H1 (cell line): ENCODE measurements at regions not wholly inside any gene's neighbourhood (a gene's known extent, or its start where the extent isn't known, plus 50 kb on each side); places are given as distances from the start of the nearest gene placed in this dataset.

Experiments
- CTCF ChIA-PET: fragments of 300-600 bp; sonication (Branson Sonifier 250); formaldehyde crosslinking; loops from one replicate; lab custom pipeline; 2021; ENCODE audit not compliant: partially characterized antibody; lab: Charles Lee
- POLR2A ChIA-PET: fragments of 300-600 bp; sonication (Branson Sonifier 250); formaldehyde crosslinking; loops from one replicate; lab custom pipeline; 2021; ENCODE audit warnings: inconsistent platforms; ENCODE audit not compliant: partially characterized antibody; lab: Charles Lee
- DNase-seq, 2 experiments: peaks; one replicate each; pipeline versions ENCODE4 v3.0.0 to v3.0.0-alpha.2; 2010 to 2022; ENCODE audit warnings: low spot score in 2 of 2, low read depth in 1 of 2, mixed read lengths in 1 of 2
- FAIRE-seq: peaks from 2 replicates; lab custom pipeline; 2011; peaks lifted over from hg19 to GRCh38; lab: Jason Lieb, UNC
- H2AFZ ChIP-seq: 2 replicates; pipeline ENCODE4 v1.8.1; 2012; ENCODE audit warnings: low read length, inconsistent platforms
- H2AK5ac ChIP-seq: 2 replicates; pipeline ENCODE4 v1.6.1; 2013; ENCODE audit warnings: low read depth, low read length
- H2BK120ac ChIP-seq: replicated peaks from 2 replicates; pipeline ENCODE3; 2013; ENCODE audit warnings: low read depth, low read length, inconsistent platforms
- H2BK12ac ChIP-seq: 2 replicates; pipeline ENCODE4 v1.6.1; 2013; ENCODE audit warnings: low read depth, low read length
- H2BK15ac ChIP-seq: 2 replicates; pipeline ENCODE4 v1.6.1; 2013; ENCODE audit warnings: low read length
- H2BK20ac ChIP-seq: 2 replicates; pipeline ENCODE4 v1.6.1; 2013; ENCODE audit warnings: low read length
- H2BK5ac ChIP-seq: 2 replicates; pipeline ENCODE4 v1.6.1; 2013; ENCODE audit warnings: low read depth, low read length
- H3K14ac ChIP-seq: 2 replicates; pipeline ENCODE4 v1.6.1; 2013; ENCODE audit warnings: inconsistent platforms; ENCODE audit not compliant: insufficient read length
- H3K18ac ChIP-seq: 2 replicates; pipeline ENCODE4 v1.6.1; 2013; ENCODE audit warnings: low read length; ENCODE audit errors: extremely low read depth
- H3K23ac ChIP-seq: 2 replicates; pipeline ENCODE4 v1.6.1; 2013; ENCODE audit warnings: inconsistent platforms; ENCODE audit not compliant: insufficient read length
- H3K23me2 ChIP-seq: 2 replicates; pipeline ENCODE4 v1.6.1; 2013; ENCODE audit warnings: low read depth, low read length
- H3K27ac ChIP-seq: 2 replicates; pipeline ENCODE4 v1.6.1; 2011; ENCODE audit warnings: low read depth, low read length, inconsistent platforms
- H3K27me3 ChIP-seq, 4 experiments: replicated peaks in 1 of 4; 1 replicate in 1 of 4; 2 replicates in 3 of 4; pipeline versions ENCODE4 v1.6.1 to v1.8.1; 2011 to 2013; ENCODE audit warnings: low read length in 3 of 4, mild to moderate bottlenecking in 3 of 4, inconsistent platforms in 2 of 4, mixed read lengths in 2 of 4, moderate library complexity in 1 of 4; ENCODE audit not compliant: control insufficient read depth in 3 of 4, insufficient read depth in 3 of 4; ENCODE audit errors: extremely low read depth in 1 of 4
- H3K36me3 ChIP-seq, 4 experiments: 2 replicates each; pipeline versions ENCODE4 v1.6.1 to v1.8.1; 2011 to 2013; ENCODE audit warnings: mild to moderate bottlenecking in 4 of 4, low read length in 3 of 4, moderate library complexity in 2 of 4, control low read depth in 1 of 4, inconsistent platforms in 1 of 4; ENCODE audit not compliant: insufficient read depth in 4 of 4, control insufficient read depth in 2 of 4
- H3K4ac ChIP-seq: replicated peaks from 2 replicates; pipeline ENCODE3; 2013; ENCODE audit warnings: low read length, low read depth, mixed read lengths, inconsistent platforms; ENCODE audit not compliant: insufficient read length
- H3K4me1 ChIP-seq, 4 experiments: replicated peaks in 1 of 4; 1 replicate in 1 of 4; 2 replicates in 3 of 4; pipeline versions ENCODE4 v1.6.1 to v1.8.1; 2011 to 2013; ENCODE audit warnings: low read length in 3 of 4, inconsistent platforms in 2 of 4, mixed read lengths in 1 of 4; ENCODE audit not compliant: insufficient read depth in 4 of 4, control insufficient read depth in 3 of 4
- H3K4me2 ChIP-seq, 2 experiments: 2 replicates each; pipeline versions ENCODE4 v1.6.1 to v1.8.1; 2011 to 2013; ENCODE audit warnings: low read depth in 2 of 2, low read length in 2 of 2, control low read depth in 1 of 2, inconsistent platforms in 1 of 2, mild to moderate bottlenecking in 1 of 2; ENCODE audit not compliant: insufficient read depth in 1 of 2
- H3K4me3 ChIP-seq, 4 experiments: fragments of 200-600, 300-600 bp in 1 of 4; sonication (generic), shearing (Covaris generic), sonication (Bioruptor Twin) in 1 of 4; 2 replicates each; pipeline versions ENCODE4 v1.5.1 to v1.8.1; 2011 to 2016; ENCODE audit warnings: low read length in 4 of 4, low read depth in 3 of 4, control low read depth in 2 of 4, inconsistent platforms in 2 of 4, mild to moderate bottlenecking in 2 of 4, mixed read lengths in 1 of 4, moderate library complexity in 1 of 4; ENCODE audit not compliant: insufficient read depth in 2 of 4; ENCODE audit errors: extremely low read depth in 1 of 4
- H3K56ac ChIP-seq: replicated peaks from 2 replicates; pipeline ENCODE3; 2013; ENCODE audit warnings: low read depth, mild to moderate bottlenecking, mixed read lengths, low read length, inconsistent platforms; ENCODE audit not compliant: insufficient read length
- H3K79me1 ChIP-seq: 2 replicates; pipeline ENCODE4 v1.6.1; 2013; ENCODE audit warnings: low read depth, low read length, control low read depth
- H3K79me2 ChIP-seq, 2 experiments: 2 replicates each; pipeline versions ENCODE4 v1.6.1 to v1.8.1; 2012 to 2013; ENCODE audit warnings: low read length in 2 of 2, mild to moderate bottlenecking in 2 of 2, inconsistent platforms in 1 of 2; ENCODE audit not compliant: insufficient read depth in 2 of 2, control insufficient read depth in 1 of 2
- H3K9ac ChIP-seq, 4 experiments: replicated peaks in 1 of 4; 1 replicate in 1 of 4; 2 replicates in 3 of 4; pipeline versions ENCODE4 v1.6.1 to v1.8.1; 2011 to 2013; ENCODE audit warnings: low read depth in 3 of 4, low read length in 3 of 4, control low read depth in 2 of 4, mild to moderate bottlenecking in 2 of 4, moderate library complexity in 2 of 4, inconsistent platforms in 1 of 4; ENCODE audit errors: extremely low read depth in 1 of 4
- H3K9me3 ChIP-seq, 2 experiments: 2 replicates each; pipeline versions ENCODE4 v1.6.1 to v1.8.1; 2012 to 2013; ENCODE audit warnings: mild to moderate bottlenecking in 2 of 2, moderate library complexity in 2 of 2, control low read depth in 1 of 2, inconsistent platforms in 1 of 2, low read depth in 1 of 2, low read length in 1 of 2, mixed read lengths in 1 of 2; ENCODE audit not compliant: insufficient read depth in 2 of 2
- H4K20me1 ChIP-seq, 2 experiments: replicated peaks in 1 of 2; 2 replicates each; pipeline versions ENCODE3 to v1.8.1; 2011 to 2013; ENCODE audit warnings: inconsistent platforms in 2 of 2, low read length in 2 of 2, mild to moderate bottlenecking in 1 of 2; ENCODE audit not compliant: insufficient read depth in 2 of 2, control insufficient read depth in 1 of 2
- H4K5ac ChIP-seq: 2 replicates; pipeline ENCODE4 v1.6.1; 2013; ENCODE audit warnings: low read length, low read depth, mixed read lengths, inconsistent platforms; ENCODE audit not compliant: insufficient read length
- H4K8ac ChIP-seq: 2 replicates; pipeline ENCODE4 v1.8.0; 2013; ENCODE audit warnings: mild to moderate bottlenecking, moderate library complexity, low read length, inconsistent platforms; ENCODE audit not compliant: insufficient read depth; ENCODE audit errors: extremely low read depth
- H4K91ac ChIP-seq: replicated peaks from 2 replicates; pipeline ENCODE3; 2013; ENCODE audit warnings: low read length, mixed read lengths, inconsistent platforms; ENCODE audit not compliant: insufficient read length
- BCL11A ChIP-seq, 2 experiments: IDR thresholded peaks; one replicate each; pipeline ENCODE4 v1.6.1; 2011; ENCODE audit warnings: low read depth in 2 of 2, low read length in 2 of 2, mild to moderate bottlenecking in 2 of 2
- CTCF ChIP-seq, 3 experiments: IDR thresholded peaks; 1 replicate in 2 of 3; 2 replicates in 1 of 3; pipeline versions ENCODE4 v1.5.1 to v1.6.1; 2011; ENCODE audit warnings: low read length in 3 of 3, mild to moderate bottlenecking in 3 of 3, inconsistent platforms in 2 of 3, low read depth in 1 of 3, moderate library complexity in 1 of 3; ENCODE audit not compliant: insufficient read depth in 1 of 3; ENCODE audit errors: control extremely low read depth in 1 of 3
- EGR1 ChIP-seq: IDR thresholded peaks from 2 replicates; pipeline ENCODE4 v1.6.1; 2011; ENCODE audit warnings: low read depth, low read length, borderline replicate concordance
- EP300 ChIP-seq, 2 experiments: IDR thresholded peaks; 1 replicate in 1 of 2; 2 replicates in 1 of 2; pipeline ENCODE4 v1.6.1; 2011 to 2012; ENCODE audit warnings: low read depth in 2 of 2, low read length in 2 of 2, mild to moderate bottlenecking in 2 of 2, borderline replicate concordance in 1 of 2, inconsistent platforms in 1 of 2, moderate library complexity in 1 of 2
- HDAC2 ChIP-seq, 2 experiments: fragments of 300-600 bp in 1 of 2; sonication (generic) in 1 of 2; IDR thresholded peaks; 2 replicates each; pipeline ENCODE4 v1.6.1; 2011 to 2012; ENCODE audit warnings: low read depth in 2 of 2, low read length in 2 of 2, mild to moderate bottlenecking in 2 of 2, moderate library complexity in 2 of 2, borderline replicate concordance in 1 of 2, inconsistent platforms in 1 of 2
- POLR2AphosphoS5 ChIP-seq: IDR thresholded peaks from 2 replicates; pipeline ENCODE4 v1.6.1; 2011; ENCODE audit warnings: low read depth, low read length
- RBBP5 ChIP-seq: IDR thresholded peaks from 2 replicates; pipeline ENCODE4 v1.7.1; 2012; ENCODE audit warnings: low read depth, mild to moderate bottlenecking, inconsistent platforms, low read length, moderate library complexity, borderline replicate concordance
- RXRA ChIP-seq: IDR thresholded peaks from 2 replicates; pipeline ENCODE4 v1.6.1; 2011; ENCODE audit warnings: low read depth, mild to moderate bottlenecking, low read length, moderate library complexity; ENCODE audit not compliant: insufficient read depth
- SIN3A ChIP-seq, 2 experiments: IDR thresholded peaks in 1 of 2; conservative IDR thresholded peaks in 1 of 2; 2 replicates each; pipeline ENCODE4 v1.6.1; 2011 to 2012; ENCODE audit warnings: low read length in 2 of 2, improper control_type of control experiment in 1 of 2, low read depth in 1 of 2, mild to moderate bottlenecking in 1 of 2
- SP2 ChIP-seq: IDR thresholded peaks from 2 replicates; pipeline ENCODE4 v1.6.1; 2012; ENCODE audit warnings: mild to moderate bottlenecking, low read length, inconsistent platforms
- TAF1 ChIP-seq: IDR thresholded peaks from 2 replicates; pipeline ENCODE4 v1.6.1; 2011; ENCODE audit warnings: mild to moderate bottlenecking, low read depth, low read length
- ZNF274 ChIP-seq: IDR thresholded peaks from 2 replicates; pipeline ENCODE4 v1.7.0; 2012; ENCODE audit warnings: low read length, borderline replicate concordance; ENCODE audit errors: extremely low read depth
- WGBS, 2 experiments: shearing (Covaris generic) in 1 of 2; methylation state at CpG; one replicate each; pipeline versions ENCODE4 v1.1.6 to v1.1.7; 2013 to 2015; ENCODE audit warnings: low lambda C conversion rate in 2 of 2, mixed read lengths in 2 of 2, inconsistent platforms in 1 of 2, low coverage in 1 of 2, missing lambda C conversion rate in 1 of 2; ENCODE audit not compliant: insufficient replicate concordance in 2 of 2, insufficient coverage in 1 of 2, insufficient read length in 1 of 2; ENCODE audit errors: extremely low coverage in 1 of 2, missing lambda C conversion rate in 1 of 2; 5-methylcytosine and 5-hydroxymethylcytosine counted together

GRCh38 chr3:135532021-135532420 lies 433.5 kb upstream of the PPP2R3A start:
- no peak overlapping the region for H3K4ac ChIP-seq
- no peak overlapping the region for H2BK5ac ChIP-seq
- H2BK120ac ChIP-seq = no peak overlapping the region
- DNase-seq = no peak
- no peak for FAIRE-seq
- no peaks in the 10 kb centered on the region for H3K23me2 ChIP-seq
- no peaks in the 10 kb centered on the region for H3K9me3 ChIP-seq
- no peak overlapping the region for H3K14ac ChIP-seq
- H3K9ac ChIP-seq = no peak overlapping the region
- POLR2A ChIA-PET = no interaction called here
- no peak overlapping the region for H2BK12ac ChIP-seq
- H3K4me1 ChIP-seq = no peaks in the 10 kb centered on the region
- no peaks in the 10 kb centered on the region for H4K20me1 ChIP-seq
- H4K91ac ChIP-seq = no peak overlapping the region
- H4K5ac ChIP-seq = no peak overlapping the region
- no peak overlapping the region for H2AK5ac ChIP-seq
- H3K27ac ChIP-seq = no peak overlapping the region
- CTCF ChIA-PET = interaction anchor here (0.9 to 1.7 kb wide), 3 partner anchors 13 to 68 kb away, joined by 3 to 4 read pairs (median 3); no protein-coding TSS in a partner anchor
- no peak overlapping the region for H3K4me2 ChIP-seq
- H2BK15ac ChIP-seq = no peak overlapping the region
- H3K56ac ChIP-seq = no peak overlapping the region
- no peaks in the 10 kb centered on the region for H3K36me3 ChIP-seq
- no peaks in the 10 kb centered on the region for H3K79me2 ChIP-seq
- no peak overlapping the region for H2BK20ac ChIP-seq
- no peak overlapping the region for H3K4me3 ChIP-seq
- no peak overlapping the region for H2AFZ ChIP-seq
- no peak overlapping the region for H3K18ac ChIP-seq
- H4K8ac ChIP-seq = no peak overlapping the region
- no peak overlapping the region for H3K23ac ChIP-seq
- no peaks in the 10 kb centered on the region for H3K27me3 ChIP-seq
- 89% methylated on average over 3 of the region's 3 CpGs; no CpG with 5 or more reads in 1 of the 2 experiments for WGBS, 2 experiments
- no peaks in the 10 kb centered on the region for H3K79me1 ChIP-seq
- TF ChIP-seq BCL11A (IDR thresholded peaks at IDR 0.05; ENCODE audit: low read depth in 2 of 2, low read length in 2 of 2) = no peak
- no peak for TF ChIP-seq SP2
- TF ChIP-seq EP300 (IDR thresholded peaks at IDR 0.05; ENCODE audit: borderline replicate concordance in 1 of 2, low read depth in 2 of 2, low read length in 2 of 2) = no peak
- no peak for TF ChIP-seq HDAC2 (IDR thresholded peaks at IDR 0.05; ENCODE audit: borderline replicate concordance in 1 of 2, low read depth in 2 of 2, low read length in 2 of 2)
- TF ChIP-seq EGR1 = no peak
- no peak for TF ChIP-seq ZNF274
- no peak for TF ChIP-seq RBBP5
- no peak for TF ChIP-seq SIN3A (conservative IDR thresholded peaks at IDR 0.05 in 1 of 2, IDR thresholded peaks at IDR 0.05 in 1 of 2; ENCODE audit: low read depth in 1 of 2, low read length in 2 of 2)
- TF ChIP-seq POLR2AphosphoS5 = no peak
- no peak for TF ChIP-seq CTCF (IDR thresholded peaks at IDR 0.05; ENCODE audit: control extremely low read depth in 1 of 3, insufficient read depth in 1 of 3, low read depth in 1 of 3, low read length in 3 of 3)
- TF ChIP-seq TAF1 = no peak
- TF ChIP-seq RXRA = no peak
